ENCODE measurements at regions not wholly inside any gene's neighbourhood (a gene's known extent, or its start where the extent isn't known, plus 50 kb on each side); places are given as distances from the start of the nearest gene placed in this dataset.
"Not testable (repeated sequence)": the region's sequence is repeated elsewhere in the genome, so short reads cannot be mapped to it uniquely, and the experiment has no call there.

- in situ Hi-C loops (cut with HindIII; ENCODE audit: low pct_unique_long_range_greater_than_20kb, low sequenced_read_pairs), result no loop called here
- TF ChIP-seq JUND (IDR thresholded peaks at IDR 0.05; ENCODE audit: low read depth), result no peak
- no peak for DNase-seq (ENCODE audit: low read depth in 1 of 2, low spot score in 1 of 2)
Observed at GRCh38 chr10:3935141-3935540, 150.1 kb upstream of the KLF6 start.

- no peak for TF ChIP-seq JUND (IDR thresholded peaks at IDR 0.05; ENCODE audit: low read depth)
- in situ Hi-C loops (cut with HindIII; ENCODE audit: low pct_unique_long_range_greater_than_20kb, low sequenced_read_pairs), result no loop called here
- DNase-seq (ENCODE audit: low read depth in 1 of 2, low spot score in 1 of 2), result no peak
Observed at GRCh38 chr10:3933733-3934132, 148.7 kb upstream of the KLF6 start.

DNA sequence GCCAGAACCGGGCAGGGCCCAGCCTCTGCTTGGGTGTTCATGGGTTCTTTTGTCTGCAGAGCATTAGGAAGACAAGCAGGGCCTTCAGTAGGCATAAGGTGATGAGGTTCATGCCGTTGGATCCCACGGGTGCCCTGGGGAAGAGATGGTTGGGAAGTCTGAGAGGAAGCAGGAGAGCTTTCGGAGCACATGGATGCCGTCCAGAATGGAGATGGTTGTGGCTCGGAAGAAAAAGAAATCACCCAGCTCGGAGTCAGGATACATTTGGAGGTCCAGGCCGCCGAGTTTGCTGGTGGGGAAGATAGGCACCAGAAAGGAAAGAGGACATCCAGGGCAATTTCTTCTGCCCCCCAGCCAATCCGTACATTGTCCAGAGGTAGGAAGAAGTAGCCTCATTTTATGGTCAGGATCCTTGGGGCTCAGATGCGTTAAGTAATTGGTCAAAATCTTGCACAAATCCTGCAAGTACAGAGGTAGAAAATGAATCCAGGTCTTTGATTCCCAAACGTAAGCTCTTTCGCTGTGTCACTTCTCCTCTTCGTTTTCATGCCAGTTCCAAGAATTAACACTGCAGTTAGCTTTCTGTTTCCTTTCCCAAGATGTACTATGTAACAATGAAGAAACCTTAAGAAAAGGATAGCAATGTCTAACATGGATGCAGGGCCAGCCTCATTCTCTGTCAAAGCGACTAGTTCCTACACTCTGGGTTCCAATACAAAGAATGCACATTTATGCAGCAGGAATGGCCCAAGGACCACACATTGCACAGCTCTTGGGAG lies 147.8 kb upstream of the KLF6 start:
- TF ChIP-seq JUND (IDR thresholded peaks at IDR 0.05; ENCODE audit: low read depth), result no peak
- in situ Hi-C loops (cut with HindIII; ENCODE audit: low pct_unique_long_range_greater_than_20kb, low sequenced_read_pairs), result no loop called here
- DNase-seq (ENCODE audit: low read depth in 1 of 2, low spot score in 1 of 2), result no peak

GRCh38 chr10:3931901-3932300 lies 146.9 kb upstream of the KLF6 start:
- in situ Hi-C loops (cut with HindIII; ENCODE audit: low pct_unique_long_range_greater_than_20kb, low sequenced_read_pairs), result no loop called here
- no peak for TF ChIP-seq JUND (IDR thresholded peaks at IDR 0.05; ENCODE audit: low read depth)
- no peak for DNase-seq (ENCODE audit: low read depth in 1 of 2, low spot score in 1 of 2)

DNA sequence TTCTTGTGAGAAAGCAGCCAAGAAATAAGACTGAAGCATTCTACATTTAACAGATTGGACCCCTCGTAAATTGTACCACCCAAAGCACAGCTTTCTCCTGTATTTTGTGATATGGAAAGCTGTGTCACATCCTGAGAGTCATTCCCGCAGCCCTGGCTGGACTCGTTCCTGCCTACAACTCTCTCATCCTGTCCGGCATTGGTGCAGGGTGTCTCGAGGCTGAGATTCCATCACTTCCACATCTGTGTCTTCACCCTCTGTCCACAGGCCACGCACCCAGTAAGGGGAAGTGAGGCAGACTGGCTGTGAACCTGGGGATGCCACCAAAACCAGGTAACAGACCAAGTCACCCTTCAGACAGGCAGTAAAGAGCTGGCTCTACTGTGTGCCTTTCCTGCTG lies 146.2 kb upstream of the KLF6 start:
- no peak for TF ChIP-seq JUND (IDR thresholded peaks at IDR 0.05; ENCODE audit: low read depth)
- no peak for DNase-seq (ENCODE audit: low read depth in 1 of 2, low spot score in 1 of 2)
- in situ Hi-C loops (cut with HindIII; ENCODE audit: low pct_unique_long_range_greater_than_20kb, low sequenced_read_pairs), result no loop called here

GRCh38 chr10:3928569-3928968 lies 143.6 kb upstream of the KLF6 start:
- no peak for TF ChIP-seq JUND (IDR thresholded peaks at IDR 0.05; ENCODE audit: low read depth)
- DNase-seq (ENCODE audit: low read depth in 1 of 2, low spot score in 1 of 2), result no peak
- in situ Hi-C loops (cut with HindIII; ENCODE audit: low pct_unique_long_range_greater_than_20kb, low sequenced_read_pairs), result no loop called here

- in situ Hi-C loops (cut with HindIII; ENCODE audit: low pct_unique_long_range_greater_than_20kb, low sequenced_read_pairs), result no loop called here
- no peak for TF ChIP-seq JUND (IDR thresholded peaks at IDR 0.05; ENCODE audit: low read depth)
Observed at GRCh38 chr10:3928078-3928477, 143.1 kb upstream of the KLF6 start.

DNA sequence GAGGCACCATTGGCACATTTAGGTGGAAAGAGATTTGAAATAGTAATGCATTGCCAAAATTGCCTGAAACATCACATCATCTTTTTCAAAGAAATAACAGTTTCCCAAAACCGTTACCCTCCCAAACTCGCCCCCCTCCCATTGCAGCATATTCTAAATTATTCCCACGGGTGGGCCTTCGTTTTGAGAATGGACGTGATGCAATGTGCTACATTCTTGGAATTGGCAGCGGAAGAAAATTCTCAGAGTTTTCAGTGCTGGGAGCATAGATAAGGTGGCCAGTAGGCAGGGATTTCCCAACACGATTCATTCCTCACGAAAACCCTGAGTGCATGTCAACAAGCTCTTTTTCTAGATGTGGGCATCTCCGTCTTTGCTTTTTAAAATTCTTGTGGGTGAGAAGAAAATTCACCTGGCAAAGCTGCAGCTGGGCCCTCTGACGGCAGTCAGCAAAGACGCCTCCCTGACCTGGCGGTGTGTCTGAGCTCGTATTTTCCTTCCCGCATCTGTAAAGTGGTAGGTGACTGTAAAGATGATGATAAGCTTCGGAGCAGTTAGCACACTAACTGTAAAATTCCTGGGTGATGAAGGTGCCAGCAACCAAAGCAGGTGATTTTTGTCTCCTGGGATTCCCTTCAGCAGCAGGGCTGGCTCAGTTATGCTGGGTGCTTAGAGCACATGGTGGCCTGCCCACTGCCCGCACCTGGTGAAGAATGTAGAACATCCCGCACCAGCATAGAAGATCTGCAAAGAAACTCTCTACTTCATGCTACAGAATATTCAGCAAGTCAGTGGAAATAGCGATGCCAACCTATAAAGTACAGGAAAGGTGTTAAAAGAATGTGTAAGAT lies 141.9 kb upstream of the KLF6 start:
- DNase-seq (ENCODE audit: low read depth in 1 of 2, low spot score in 1 of 2), result no peak
- no peak for TF ChIP-seq JUND (IDR thresholded peaks at IDR 0.05; ENCODE audit: low read depth)
- in situ Hi-C loops (cut with HindIII; ENCODE audit: low pct_unique_long_range_greater_than_20kb, low sequenced_read_pairs), result no loop called here

More at GRCh38 chr10:3928078-3928477, 143.1 kb upstream of the KLF6 start:
- DNase-seq (ENCODE audit: low read depth in 1 of 2, low spot score in 1 of 2), result no peak

DNA sequence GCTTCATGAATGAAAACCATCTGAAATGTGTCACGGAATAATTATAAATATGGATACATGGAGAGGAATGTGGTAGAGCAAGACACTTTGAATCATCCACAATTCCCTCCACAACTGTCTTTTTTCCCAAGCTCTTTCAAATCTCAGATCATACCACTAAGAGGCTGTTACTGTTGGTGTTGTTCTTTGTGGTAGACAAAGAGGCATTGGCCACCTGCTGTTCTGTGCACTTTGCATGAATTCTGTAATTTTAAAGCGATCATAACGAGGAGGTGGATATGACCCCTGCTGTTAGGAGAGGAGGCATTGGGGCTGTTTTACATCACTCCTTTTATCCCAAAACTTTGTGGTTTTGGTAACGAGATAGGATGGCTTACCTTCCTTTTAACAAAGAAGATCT lies 141.2 kb upstream of the KLF6 start:
- in situ Hi-C loops (cut with HindIII; ENCODE audit: low pct_unique_long_range_greater_than_20kb, low sequenced_read_pairs), result no loop called here
- no peak for DNase-seq (ENCODE audit: low read depth in 1 of 2, low spot score in 1 of 2)
- TF ChIP-seq JUND (IDR thresholded peaks at IDR 0.05; ENCODE audit: low read depth), result no peak

DNA sequence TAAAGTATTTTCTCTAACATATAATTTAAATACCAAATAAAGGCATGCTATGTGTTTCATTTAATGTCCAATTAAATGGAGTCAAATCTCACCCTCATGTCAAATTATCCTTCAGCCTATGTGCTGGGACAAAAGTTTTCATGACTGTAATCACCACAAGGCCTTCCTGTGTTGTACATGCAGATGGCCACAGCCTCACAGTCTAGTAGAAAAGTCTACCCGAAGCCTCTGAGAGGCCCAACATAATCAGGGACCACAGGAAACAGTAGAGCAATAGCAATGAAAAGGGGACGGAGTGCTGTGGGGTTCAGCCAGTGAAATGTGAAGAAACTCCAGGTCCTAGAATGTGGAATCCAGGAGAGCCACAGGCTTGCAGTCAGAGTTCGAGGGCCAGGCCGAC lies 140.2 kb upstream of the KLF6 start:
- no peak for DNase-seq (ENCODE audit: low read depth in 1 of 2, low spot score in 1 of 2)
- no peak for TF ChIP-seq JUND (IDR thresholded peaks at IDR 0.05; ENCODE audit: low read depth)
- in situ Hi-C loops (cut with HindIII; ENCODE audit: low pct_unique_long_range_greater_than_20kb, low sequenced_read_pairs), result no loop called here

GRCh38 chr10:3924344-3924743 lies 139.3 kb upstream of the KLF6 start:
- no peak for DNase-seq (ENCODE audit: low read depth in 1 of 2, low spot score in 1 of 2)
- in situ Hi-C loops (cut with HindIII; ENCODE audit: low pct_unique_long_range_greater_than_20kb, low sequenced_read_pairs), result no loop called here
- no peak for TF ChIP-seq JUND (IDR thresholded peaks at IDR 0.05; ENCODE audit: low read depth)

GRCh38 chr10:3923033-3923432 lies 138.0 kb upstream of the KLF6 start:
- DNase-seq (ENCODE audit: low read depth in 1 of 2, low spot score in 1 of 2), result no peak
- no peak for TF ChIP-seq JUND (IDR thresholded peaks at IDR 0.05; ENCODE audit: low read depth)
- in situ Hi-C loops (cut with HindIII; ENCODE audit: low pct_unique_long_range_greater_than_20kb, low sequenced_read_pairs), result no loop called here

DNA sequence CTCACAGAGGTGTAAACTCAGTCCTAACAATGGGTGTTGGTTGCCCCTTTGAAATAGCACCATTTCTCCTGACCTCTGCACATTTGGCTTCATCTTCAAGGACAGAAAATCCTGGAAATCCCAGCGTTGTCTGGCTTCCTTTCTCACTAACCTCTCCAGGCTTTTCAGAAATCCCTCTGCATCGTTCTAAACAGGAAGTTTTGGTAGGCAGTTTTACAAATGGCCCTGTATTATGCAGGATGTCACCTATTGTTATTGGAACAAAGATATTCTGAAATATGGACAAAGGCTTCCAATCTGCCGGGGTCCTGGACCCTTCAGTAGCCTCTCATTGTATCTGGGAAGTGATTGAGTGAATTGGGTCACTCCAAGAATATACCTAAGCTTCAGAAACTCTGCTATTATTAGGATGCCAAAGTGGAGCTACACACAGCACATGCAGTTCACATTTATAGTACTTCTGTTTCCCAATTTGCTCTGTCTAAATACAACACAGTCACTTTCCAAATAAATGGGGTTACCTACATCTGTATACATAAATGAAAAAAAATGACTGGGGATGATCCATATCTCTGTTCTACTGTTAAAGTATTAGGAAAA lies 134.8 kb upstream of the KLF6 start:
- DNase-seq (ENCODE audit: low read depth in 1 of 2, low spot score in 1 of 2), result no peak
- no peak for TF ChIP-seq JUND (IDR thresholded peaks at IDR 0.05; ENCODE audit: low read depth)
- in situ Hi-C loops (cut with HindIII; ENCODE audit: low pct_unique_long_range_greater_than_20kb, low sequenced_read_pairs), result no loop called here

GRCh38 chr10:3917392-3917791 lies 132.4 kb upstream of the KLF6 start:
- in situ Hi-C loops (cut with HindIII; ENCODE audit: low pct_unique_long_range_greater_than_20kb, low sequenced_read_pairs), result not testable (repeated sequence)

More at GRCh38 chr10:3917392-3917791, 132.4 kb upstream of the KLF6 start:
- DNase-seq (ENCODE audit: low read depth in 1 of 2, low spot score in 1 of 2), result not testable (repeated sequence)

Data from T47D (cell line).